ENCODE measurements at regions not wholly inside any gene's neighbourhood (a gene's known extent, or its start where the extent isn't known, plus 50 kb on each side); places are given as distances from the start of the nearest gene placed in this dataset.

GRCh38 chr5:38105231-38105570 is 153.2 kb upstream of the EGFLAM start:
- Histone ChIP-seq H3K4me1 (ENCODE audit: control insufficient read depth, insufficient read depth, low read length) (peaks cover 1% of the 10 kb centered on the region; the same call in 1 of the 2 replicates), H2AFZ (replicated peaks; ENCODE audit: low read length, poor library complexity) (no peak overlapping the region), H3K9me1 (ENCODE audit: insufficient read depth, low read length) (no peaks in the 10 kb centered on the region), H4K5ac (ENCODE audit: low read depth, low read length) (no peak overlapping the region), H3K9ac (ENCODE audit: low read depth, low read length) (no peak overlapping the region), H2BK20ac (ENCODE audit: low read depth, low read length) (no peak overlapping the region), H3K4me2 (ENCODE audit: low read depth, low read length) (no peak overlapping the region), H3K14ac (replicated peaks; ENCODE audit: low read depth, low read length) (no peak overlapping the region), H3K4me3 (ENCODE audit: insufficient read depth, low read depth, low read length) (no peak overlapping the region), H2AK9ac (replicated peaks; ENCODE audit: low read depth, low read length, poor library complexity) (no peak overlapping the region), H4K20me1 (ENCODE audit: insufficient read depth, low read length) (no peaks in the 10 kb centered on the region), H2BK15ac (ENCODE audit: low read depth, low read length) (no peak overlapping the region), H3K79me1 (ENCODE audit: low read depth in 1 of 2, low read length in 2 of 2) (no peaks in the 10 kb centered on the region), H4K91ac (ENCODE audit: insufficient read depth, low read depth, low read length) (no peak overlapping the region), H3K36me3 (ENCODE audit: control insufficient read depth, insufficient read depth, low read length) (no peaks in the 10 kb centered on the region), H2BK120ac (ENCODE audit: low read depth, low read length) (no peak overlapping the region), H2BK5ac (ENCODE audit: low read depth, low read length, poor library complexity, severe bottlenecking) (no peak overlapping the region), H4K8ac (ENCODE audit: low read depth in 2 of 2, low read length in 2 of 2) (no peak overlapping the region), H3K56ac (ENCODE audit: extremely low read depth, insufficient read depth, low read length) (no peak overlapping the region), H3K23ac (ENCODE audit: low read depth, low read length) (no peak overlapping the region), H2AK5ac (ENCODE audit: low read depth, low read length) (no peak overlapping the region), H3K9me3 (ENCODE audit: control insufficient read depth, insufficient read depth, low read length) (no peaks in the 10 kb centered on the region), H3K27ac (ENCODE audit: insufficient read depth, low read length) (no peak overlapping the region), H3K18ac (ENCODE audit: low read depth, low read length) (no peak overlapping the region), H3K27me3 (ENCODE audit: control insufficient read depth, insufficient read depth, low read length) (peaks cover 1% of the 10 kb centered on the region), H3K4ac (ENCODE audit: low read depth, low read length) (no peak overlapping the region)
- in situ Hi-C loops (cut with MboI; ENCODE audit: low sequenced_read_pairs) = no loop called here
- TF ChIP-seq, protein P1, sequence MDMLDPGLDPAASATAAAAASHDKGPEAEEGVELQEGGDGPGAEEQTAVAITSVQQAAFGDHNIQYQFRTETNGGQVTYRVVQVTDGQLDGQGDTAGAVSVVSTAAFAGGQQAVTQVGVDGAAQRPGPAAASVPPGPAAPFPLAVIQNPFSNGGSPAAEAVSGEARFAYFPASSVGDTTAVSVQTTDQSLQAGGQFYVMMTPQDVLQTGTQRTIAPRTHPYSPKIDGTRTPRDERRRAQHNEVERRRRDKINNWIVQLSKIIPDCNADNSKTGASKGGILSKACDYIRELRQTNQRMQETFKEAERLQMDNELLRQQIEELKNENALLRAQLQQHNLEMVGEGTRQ (IDR thresholded peaks at IDR 0.05; ENCODE audit: low read depth, low read length) = no peak
- TF ChIP-seq NFE2L2 (IDR thresholded peaks at IDR 0.05; ENCODE audit: low read depth, low read length) = no peak
- TF ChIP-seq, protein P2, sequence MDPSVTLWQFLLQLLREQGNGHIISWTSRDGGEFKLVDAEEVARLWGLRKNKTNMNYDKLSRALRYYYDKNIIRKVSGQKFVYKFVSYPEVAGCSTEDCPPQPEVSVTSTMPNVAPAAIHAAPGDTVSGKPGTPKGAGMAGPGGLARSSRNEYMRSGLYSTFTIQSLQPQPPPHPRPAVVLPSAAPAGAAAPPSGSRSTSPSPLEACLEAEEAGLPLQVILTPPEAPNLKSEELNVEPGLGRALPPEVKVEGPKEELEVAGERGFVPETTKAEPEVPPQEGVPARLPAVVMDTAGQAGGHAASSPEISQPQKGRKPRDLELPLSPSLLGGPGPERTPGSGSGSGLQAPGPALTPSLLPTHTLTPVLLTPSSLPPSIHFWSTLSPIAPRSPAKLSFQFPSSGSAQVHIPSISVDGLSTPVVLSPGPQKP (IDR thresholded peaks at IDR 0.05; ENCODE audit: borderline replicate concordance, low read depth, low read length) = no peak
- no peak for TF ChIP-seq BHLHE40 (IDR thresholded peaks at IDR 0.05; ENCODE audit: low read depth, low read length)
- no peak for TF ChIP-seq CTCF (conservative IDR thresholded peaks at IDR 0.05; ENCODE audit: low read depth, low read length)
- TF ChIP-seq MAFK (IDR thresholded peaks at IDR 0.05; ENCODE audit: low read depth, low read length) = no peak
- no peak for TF ChIP-seq CEBPB (IDR thresholded peaks at IDR 0.05; ENCODE audit: low read depth, low read length)
- TF ChIP-seq RCOR1 (IDR thresholded peaks at IDR 0.05; ENCODE audit: insufficient replicate concordance, low read length) = no peak
- TF ChIP-seq MAZ (IDR thresholded peaks at IDR 0.05; ENCODE audit: borderline replicate concordance, low read depth, low read length) = no peak
- TF ChIP-seq RAD21 (IDR thresholded peaks at IDR 0.05; ENCODE audit: low read length) = no peak
- TF ChIP-seq FOS (IDR thresholded peaks at IDR 0.05; ENCODE audit: low read depth, low read length) = no peak
- TF ChIP-seq SMC3 (IDR thresholded peaks at IDR 0.05; ENCODE audit: low read depth, low read length) = no peak
- TF ChIP-seq POLR2A (IDR thresholded peaks at IDR 0.05; ENCODE audit: low read depth, low read length) = no peak
- TF ChIP-seq CHD1 (IDR thresholded peaks at IDR 0.05; ENCODE audit: low read depth, low read length) = no peak
- no peak for TF ChIP-seq RFX5 (IDR thresholded peaks at IDR 0.05; ENCODE audit: low read depth, low read length)
- DNase-seq = no peak
- no CpG with 5 or more reads among the region's 3 CpGs for WGBS, 2 experiments (ENCODE audit: extremely low coverage in 2 of 2, insufficient read length in 1 of 2)
- CTCF ChIA-PET = no interaction called here
- intact Hi-C loops (cut with micrococcal nuclease) = no loop called here
- POLR2A ChIA-PET (ENCODE audit: unreplicated experiment) = no interaction called here
- dilution Hi-C loops (cut with HindIII; ENCODE audit: low sequenced_read_pairs, unreplicated experiment) = no loop called here
- ATAC-seq (ENCODE audit: low read depth) = no peak
- BruUV-seq (replicated peaks) = no TSS peak
